Calu3 (cell line): ENCODE measurements at regions not wholly inside any gene's neighbourhood (a gene's known extent, or its start where the extent isn't known, plus 50 kb on each side); places are given as distances from the start of the nearest gene placed in this dataset.
"Not testable (repeated sequence)": the region's sequence is repeated elsewhere in the genome, so short reads cannot be mapped to it uniquely, and the experiment has no call there.

Experiments
- BruUV-seq: library from RNA; stranded (reverse); fragments of 400-500 nt; replicated peaks from 2 replicates; lab custom pipeline; 2021; lab: Mats Ljungman, UMichigan
- CTCF ChIA-PET: fragments of 300-600 bp; sonication (Branson Sonifier 250); formaldehyde crosslinking; loops from one replicate; lab custom pipeline; 2022; ENCODE audit warnings: antibody characterized with exemption; lab: Charles Lee
- DNase-seq: peaks from one replicate; pipeline ENCODE4 v3.0.0; 2022
- H3K27ac Mint-ChIP-seq: one replicate; pipeline ENCODE4 v1.8.0; 2022; ENCODE audit warnings: mixed read lengths; ENCODE audit not compliant: unreplicated experiment
- H3K27me3 Mint-ChIP-seq: one replicate; pipeline ENCODE4 v1.8.0; 2022; ENCODE audit warnings: mixed read lengths; ENCODE audit not compliant: unreplicated experiment
- H3K36me3 Mint-ChIP-seq: one replicate; pipeline ENCODE4 v1.8.0; 2022; ENCODE audit warnings: mild to moderate bottlenecking, moderate library complexity, mixed read lengths; ENCODE audit not compliant: insufficient read depth, unreplicated experiment
- H3K4me1 Mint-ChIP-seq: one replicate; pipeline ENCODE4 v1.8.0; 2022; ENCODE audit warnings: mild to moderate bottlenecking, low read depth, mixed read lengths; ENCODE audit not compliant: unreplicated experiment
- H3K4me3 Mint-ChIP-seq: one replicate; pipeline ENCODE4 v1.8.0; 2022; ENCODE audit warnings: mild to moderate bottlenecking, low read depth, moderate library complexity, mixed read lengths; ENCODE audit not compliant: unreplicated experiment
- H3K9me3 Mint-ChIP-seq: one replicate; pipeline ENCODE4 v1.8.0; 2022; ENCODE audit warnings: low read depth, mixed read lengths; ENCODE audit not compliant: unreplicated experiment
- intact Hi-C: fragments of 100-400 bp; cut with micrococcal nuclease; formaldehyde crosslinking; loops from one replicate; pipeline ENCODE4 v1.10.0; 2022; ENCODE audit not compliant: unreplicated experiment
- TF ChIP-seq, protein P1 (sequence below): fragments of 200-600 bp; IDR thresholded peaks from one replicate; pipeline ENCODE4 v1.8.0; 2022; ENCODE audit warnings: antibody characterized with exemption; ENCODE audit not compliant: unreplicated experiment

DNA sequence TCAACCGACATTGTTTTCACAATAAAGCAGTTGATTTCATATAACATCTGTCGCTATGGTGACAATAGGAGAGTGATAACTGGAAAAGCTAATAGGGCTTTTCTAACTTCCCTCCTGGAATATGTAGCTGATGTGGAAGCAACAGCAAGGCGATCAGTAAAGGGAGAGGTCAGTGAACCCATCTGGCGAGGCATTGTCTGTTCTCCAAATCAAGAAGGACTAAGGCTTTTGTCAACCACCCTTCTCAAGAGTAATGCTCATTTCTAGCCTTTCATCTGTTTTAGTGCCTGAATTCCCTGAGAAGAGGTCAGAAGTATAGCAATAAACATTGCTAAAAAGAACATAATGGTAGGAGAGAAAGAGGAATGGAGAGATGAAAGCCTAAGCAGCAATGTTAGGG lies 201.3 kb downstream of the AKAP7 start:
- CTCF ChIA-PET = no interaction called here
- Mint-ChIP-seq H3K4me1 (no peaks in the 10 kb centered on the region), H3K4me3 (no peak overlapping the region), H3K9me3 (no peaks in the 10 kb centered on the region), H3K27me3 (peaks cover 17% of the 10 kb centered on the region), H3K27ac (no peak overlapping the region), H3K36me3 (no peaks in the 10 kb centered on the region)
- DNase-seq = no peak
- intact Hi-C loops = no loop called here
- TF ChIP-seq, protein P1, sequence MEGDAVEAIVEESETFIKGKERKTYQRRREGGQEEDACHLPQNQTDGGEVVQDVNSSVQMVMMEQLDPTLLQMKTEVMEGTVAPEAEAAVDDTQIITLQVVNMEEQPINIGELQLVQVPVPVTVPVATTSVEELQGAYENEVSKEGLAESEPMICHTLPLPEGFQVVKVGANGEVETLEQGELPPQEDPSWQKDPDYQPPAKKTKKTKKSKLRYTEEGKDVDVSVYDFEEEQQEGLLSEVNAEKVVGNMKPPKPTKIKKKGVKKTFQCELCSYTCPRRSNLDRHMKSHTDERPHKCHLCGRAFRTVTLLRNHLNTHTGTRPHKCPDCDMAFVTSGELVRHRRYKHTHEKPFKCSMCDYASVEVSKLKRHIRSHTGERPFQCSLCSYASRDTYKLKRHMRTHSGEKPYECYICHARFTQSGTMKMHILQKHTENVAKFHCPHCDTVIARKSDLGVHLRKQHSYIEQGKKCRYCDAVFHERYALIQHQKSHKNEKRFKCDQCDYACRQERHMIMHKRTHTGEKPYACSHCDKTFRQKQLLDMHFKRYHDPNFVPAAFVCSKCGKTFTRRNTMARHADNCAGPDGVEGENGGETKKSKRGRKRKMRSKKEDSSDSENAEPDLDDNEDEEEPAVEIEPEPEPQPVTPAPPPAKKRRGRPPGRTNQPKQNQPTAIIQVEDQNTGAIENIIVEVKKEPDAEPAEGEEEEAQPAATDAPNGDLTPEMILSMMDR = no peak
- no TSS peak for BruUV-seq

DNA sequence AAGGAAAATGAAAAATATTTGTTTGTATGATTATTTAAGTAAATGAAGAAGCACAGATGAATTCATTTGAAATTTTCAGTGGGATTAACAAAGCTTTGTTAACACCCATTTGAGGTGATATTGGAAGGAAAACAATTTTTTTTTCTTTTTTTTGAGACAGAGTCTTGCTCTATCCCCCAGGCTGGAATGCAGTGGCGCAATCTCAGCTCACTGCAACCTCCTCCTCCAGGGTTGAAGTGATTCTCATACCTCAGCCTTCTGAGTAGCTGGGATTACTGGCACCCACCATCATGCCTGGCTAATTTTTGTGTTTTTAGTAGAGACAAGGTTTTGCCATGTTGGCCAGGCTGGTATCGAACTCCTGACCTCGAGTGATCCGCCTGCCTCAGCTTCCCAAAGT lies 211.6 kb downstream of the AKAP7 start:
- CTCF ChIA-PET, H3K4me1 Mint-ChIP-seq, H3K4me3 Mint-ChIP-seq, intact Hi-C loops, BruUV-seq, H3K9me3 Mint-ChIP-seq, DNase-seq, H3K27ac Mint-ChIP-seq, H3K36me3 Mint-ChIP-seq: not testable (repeated sequence)
- H3K27me3 Mint-ChIP-seq = peaks cover 19% of the 10 kb centered on the region

DNA sequence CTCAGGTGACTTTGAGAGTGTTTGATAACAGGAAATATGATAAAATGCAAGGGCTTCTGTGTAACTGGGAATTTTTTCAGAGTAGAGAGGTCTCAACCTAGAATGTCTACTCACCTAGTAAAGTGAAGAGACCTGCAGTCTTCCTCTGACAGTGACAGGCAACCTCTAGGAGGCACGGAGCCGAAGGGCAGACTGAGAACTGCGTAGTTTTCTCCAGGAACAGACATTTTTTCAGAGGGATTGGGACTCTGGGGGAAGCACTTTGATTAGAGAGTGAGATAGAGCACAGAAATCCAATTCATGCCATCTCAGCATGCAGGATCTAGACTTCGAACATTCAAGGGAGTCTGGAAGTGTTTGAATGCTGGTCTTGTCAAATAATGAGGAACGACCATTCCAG lies 213.3 kb downstream of the AKAP7 start:
- Mint-ChIP-seq H3K27me3 (peaks cover 36% of the 10 kb centered on the region), H3K36me3 (no peaks in the 10 kb centered on the region), H3K9me3 (no peaks in the 10 kb centered on the region), H3K27ac (no peak overlapping the region), H3K4me1 (no peaks in the 10 kb centered on the region), H3K4me3 (no peak overlapping the region)
- CTCF ChIA-PET = no interaction called here
- BruUV-seq = no TSS peak
- intact Hi-C loops = no loop called here
- TF ChIP-seq, protein P1 = no peak
- no peak for DNase-seq

DNA sequence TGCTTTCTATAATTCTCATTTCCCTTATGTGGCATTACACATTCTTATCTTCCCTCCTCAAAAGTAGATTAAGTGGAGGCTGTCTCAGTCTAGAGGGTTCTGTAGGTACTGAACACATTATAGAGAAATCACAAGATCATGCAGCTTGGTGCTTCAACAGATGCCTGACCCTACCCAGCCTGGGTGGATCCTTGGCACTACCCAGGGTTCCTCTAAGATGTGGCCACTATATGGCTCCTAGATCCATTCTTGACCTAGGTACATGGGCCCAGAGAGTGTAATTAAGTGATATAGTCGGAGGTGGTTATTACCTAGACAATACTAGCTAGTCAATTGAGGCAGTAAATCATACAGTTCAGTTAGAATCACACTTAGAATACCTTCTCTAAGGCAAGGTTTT lies 213.9 kb downstream of the AKAP7 start:
- no TSS peak for BruUV-seq
- no peak overlapping the region for H3K27ac Mint-ChIP-seq
- no peaks in the 10 kb centered on the region for H3K36me3 Mint-ChIP-seq
- peaks cover 42% of the 10 kb centered on the region for H3K27me3 Mint-ChIP-seq
- no peak overlapping the region for H3K4me3 Mint-ChIP-seq
- TF ChIP-seq, protein P1 = no peak
- intact Hi-C loops = no loop called here
- H3K9me3 Mint-ChIP-seq = no peaks in the 10 kb centered on the region
- CTCF ChIA-PET = no interaction called here
- no peaks in the 10 kb centered on the region for H3K4me1 Mint-ChIP-seq
- no peak for DNase-seq

DNA sequence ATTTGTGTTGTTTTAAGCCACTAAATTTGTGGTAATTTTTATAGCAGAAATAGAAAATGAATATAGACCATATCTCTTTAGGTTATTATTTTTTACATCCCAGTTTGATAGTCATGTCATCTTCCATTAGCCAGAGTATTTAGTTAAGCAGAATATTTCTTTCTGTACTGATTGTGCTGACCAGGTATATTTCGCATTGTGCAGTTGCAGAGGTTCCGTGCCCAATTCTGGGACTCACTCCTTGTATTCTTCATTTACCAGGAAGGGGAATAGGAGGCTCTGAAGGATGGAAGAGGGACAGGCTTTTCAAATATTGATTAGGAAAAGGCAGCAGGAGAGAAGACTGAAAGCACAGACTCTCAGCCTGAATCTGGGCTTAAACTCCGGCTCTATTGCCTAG lies 217.8 kb downstream of the AKAP7 start:
- CTCF ChIA-PET = no interaction called here
- TF ChIP-seq, protein P1 = no peak
- Mint-ChIP-seq H3K27me3 (peaks cover 44% of the 10 kb centered on the region), H3K36me3 (no peaks in the 10 kb centered on the region), H3K9me3 (no peaks in the 10 kb centered on the region), H3K27ac (no peak overlapping the region), H3K4me3 (no peak overlapping the region), H3K4me1 (no peaks in the 10 kb centered on the region)
- DNase-seq = no peak
- intact Hi-C loops = no loop called here
- no TSS peak for BruUV-seq
